ENCODE measurements at regions not wholly inside any gene's neighbourhood (a gene's known extent, or its start where the extent isn't known, plus 50 kb on each side); places are given as distances from the start of the nearest gene placed in this dataset.

DNA sequence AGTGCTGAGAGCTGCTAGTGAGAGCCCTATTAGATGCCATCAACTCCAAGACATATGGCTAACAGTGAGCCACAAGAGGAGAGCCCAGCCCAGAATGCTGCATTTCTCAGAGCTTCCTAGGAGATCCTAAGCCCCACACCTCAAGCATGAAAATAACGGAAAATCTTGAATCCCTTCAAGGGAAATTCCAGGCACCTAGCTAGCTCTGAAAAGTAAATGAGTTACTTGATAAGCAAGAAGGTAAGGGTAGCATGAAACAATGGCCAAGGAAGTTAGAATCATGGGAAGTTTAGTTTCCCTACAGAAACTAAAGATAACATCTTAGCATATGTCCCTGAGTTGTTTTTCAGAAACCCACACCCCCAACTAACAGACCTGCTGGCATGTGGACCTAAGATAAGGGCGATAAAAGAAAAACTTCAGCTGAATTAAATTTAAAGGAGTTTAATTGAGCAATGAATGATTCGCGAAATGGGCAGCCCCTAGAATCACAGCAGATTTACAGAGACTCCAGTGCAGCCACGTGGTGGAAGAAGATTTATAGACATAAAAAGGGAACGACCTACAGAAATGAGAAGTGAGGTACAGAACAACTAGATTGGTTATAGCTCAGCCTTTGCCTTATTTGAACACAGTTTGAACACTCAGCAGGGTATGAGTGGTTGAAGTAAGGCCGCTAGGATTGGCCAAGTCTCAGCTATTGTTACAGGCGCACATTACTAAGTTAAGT is 301.3 kb upstream of the DACH1 start:
- no peak for DNase-seq (ENCODE audit: low read depth in 3 of 3)

GRCh38 chr13:72166102-72166650 is 299.2 kb upstream of the DACH1 start:
- DNase-seq (ENCODE audit: low read depth in 3 of 3) = no peak

DNA sequence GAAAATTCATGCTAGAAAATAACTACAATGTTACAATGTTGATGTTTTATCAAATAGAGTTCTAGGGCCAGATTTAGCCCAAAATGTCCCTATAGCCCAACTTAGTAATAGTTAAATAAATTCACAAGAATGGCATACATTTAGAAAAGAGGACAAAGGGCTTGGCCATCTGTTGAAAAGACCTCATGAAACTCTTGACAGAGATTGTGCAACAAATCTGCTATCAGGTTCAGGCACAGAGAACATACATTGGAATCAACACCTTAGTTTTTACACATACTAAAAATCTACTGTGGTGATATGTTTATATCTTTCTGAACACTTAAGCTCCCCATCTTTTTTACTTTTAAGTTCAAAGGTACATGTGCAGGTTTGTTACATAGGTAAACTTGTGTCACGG is 298.3 kb upstream of the DACH1 start:
- no peak for DNase-seq (ENCODE audit: low read depth in 3 of 3)

GRCh38 chr13:72164811-72165210 is 297.8 kb upstream of the DACH1 start:
- no peak for DNase-seq (ENCODE audit: low read depth in 3 of 3)

DNA sequence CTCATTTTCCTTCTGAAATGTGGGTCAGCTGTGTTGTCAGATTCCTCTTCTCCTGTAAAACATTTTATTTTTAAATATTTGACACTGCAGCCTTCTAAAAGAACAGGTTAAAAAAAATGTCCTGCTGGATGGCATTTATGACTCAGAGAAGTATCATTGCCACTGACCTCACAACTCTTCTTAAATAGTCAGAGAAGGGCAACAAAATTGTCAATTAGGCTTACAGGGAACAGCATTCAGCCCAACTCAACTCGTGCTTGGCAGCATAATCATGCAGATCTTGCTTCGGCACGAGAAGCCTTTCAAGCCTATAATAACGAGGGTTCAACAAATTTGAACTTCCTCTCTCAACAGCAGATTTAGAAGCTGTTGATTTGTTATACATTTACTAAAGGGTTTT is 296.7 kb upstream of the DACH1 start:
- no peak for DNase-seq (ENCODE audit: low read depth in 3 of 3)

GRCh38 chr13:72160977-72161376 is 294.0 kb upstream of the DACH1 start:
- no peak for DNase-seq (ENCODE audit: low read depth in 3 of 3)

- DNase-seq (ENCODE audit: low read depth in 3 of 3) = no peak
Measured at GRCh38 chr13:72156760-72157159, 289.8 kb upstream of the DACH1 start.

- no peak for DNase-seq (ENCODE audit: low read depth in 3 of 3)
Measured at GRCh38 chr13:72153272-72153671, 286.3 kb upstream of the DACH1 start.

- DNase-seq (ENCODE audit: low read depth in 3 of 3) = no peak
Measured at GRCh38 chr13:72151241-72151640, 284.2 kb upstream of the DACH1 start.

GRCh38 chr13:72150502-72150901 is 283.5 kb upstream of the DACH1 start:
- DNase-seq (ENCODE audit: low read depth in 3 of 3) = no peak

- no peak for DNase-seq (ENCODE audit: low read depth in 3 of 3)
Measured at GRCh38 chr13:72149701-72150100, 282.7 kb upstream of the DACH1 start.

DNA sequence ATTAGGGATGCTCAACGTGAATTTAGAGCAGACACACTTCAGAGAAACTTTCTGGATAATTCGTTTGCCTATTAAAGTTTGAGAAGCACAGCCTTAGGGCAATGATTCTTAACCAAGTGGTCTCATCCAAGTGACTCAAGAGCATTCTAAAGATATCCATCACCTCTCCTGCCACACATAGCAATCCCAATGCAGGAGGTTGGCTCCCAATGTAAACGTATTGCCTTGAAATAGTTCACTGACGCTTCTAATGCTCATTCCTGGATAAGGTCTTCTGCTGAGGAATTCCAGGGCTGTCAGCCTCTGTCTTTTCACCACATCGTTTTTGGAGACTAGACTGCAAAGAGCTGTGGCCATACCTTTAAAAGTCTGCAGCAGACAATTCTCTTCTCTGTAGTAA is 279.8 kb upstream of the DACH1 start:
- DNase-seq (ENCODE audit: low read depth in 3 of 3) = no peak

DNA sequence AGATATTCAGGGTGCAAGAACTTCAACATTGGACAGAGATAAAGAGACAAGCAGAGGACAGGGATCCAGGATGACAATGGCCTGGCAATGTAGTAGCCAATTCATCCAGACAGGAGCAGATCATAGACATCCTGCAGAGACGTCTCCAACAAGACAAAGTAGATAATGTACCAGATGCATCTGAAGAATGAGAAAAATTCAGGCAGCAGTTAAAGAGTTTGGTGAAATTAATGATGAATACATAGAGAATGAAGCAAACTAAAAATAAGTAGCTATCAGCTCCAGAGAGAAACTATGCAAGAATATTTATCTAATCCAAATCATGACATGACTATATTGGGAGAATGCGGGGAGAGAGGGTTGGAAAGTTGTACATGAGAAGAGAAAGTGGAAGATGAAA is 278.4 kb upstream of the DACH1 start:
- DNase-seq (ENCODE audit: low read depth in 3 of 3) = no peak

- DNase-seq (ENCODE audit: low read depth in 3 of 3) = no peak
Measured at GRCh38 chr13:72144636-72145035, 277.6 kb upstream of the DACH1 start.

DNA sequence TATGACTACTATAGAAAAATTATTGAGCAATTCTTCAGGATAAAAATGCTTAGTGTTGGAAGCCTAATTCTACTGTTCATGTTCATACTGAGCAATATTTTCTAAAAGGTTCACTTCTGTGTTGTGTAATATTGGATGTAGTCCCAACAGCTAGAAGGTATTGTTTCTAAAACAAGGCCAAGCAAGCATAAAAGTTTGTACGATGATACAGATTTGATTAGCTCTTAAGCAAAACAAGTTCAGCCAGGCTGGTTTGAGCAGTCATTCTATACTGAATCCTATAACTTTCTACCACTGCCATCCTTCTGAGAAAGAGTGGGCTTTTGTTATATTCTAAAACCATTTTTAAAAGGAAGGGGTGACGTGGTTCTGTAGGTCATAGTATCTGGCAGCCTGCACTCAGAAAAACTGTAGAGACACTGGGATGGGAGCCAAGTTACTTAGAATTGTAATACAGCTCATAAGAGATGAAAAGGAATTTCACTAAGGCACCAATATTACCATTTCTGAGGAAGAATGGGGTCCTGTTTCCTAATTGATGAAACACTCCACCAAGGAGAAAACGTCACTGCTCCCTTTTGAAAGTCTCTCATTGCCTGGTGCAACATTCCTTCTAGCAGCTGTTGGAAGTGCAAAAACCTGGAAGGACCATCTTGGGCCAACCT is 275.0 kb upstream of the DACH1 start:
- no peak for DNase-seq (ENCODE audit: low read depth in 3 of 3)

GRCh38 chr13:72139192-72139591 is 272.2 kb upstream of the DACH1 start:
- DNase-seq (ENCODE audit: low read depth in 3 of 3) = no peak

DNA sequence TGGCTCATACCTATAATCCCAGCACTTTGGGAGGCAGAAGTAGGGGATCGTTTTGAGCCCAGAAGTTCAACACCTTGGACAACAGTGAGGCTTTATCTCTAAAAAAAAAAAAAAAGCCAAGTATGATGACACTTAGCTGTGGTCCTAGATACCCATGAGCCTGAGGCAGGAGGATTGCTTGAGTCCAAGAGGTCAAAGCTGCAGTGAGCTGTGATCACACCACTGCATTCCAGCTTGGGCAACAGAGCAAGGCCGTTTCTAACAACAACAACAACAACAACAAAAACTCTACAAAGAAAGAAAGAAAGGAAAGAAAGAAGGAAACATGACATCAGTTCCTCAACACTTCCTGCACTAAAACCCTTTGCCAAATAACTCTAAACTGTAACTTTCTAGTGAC is 265.1 kb upstream of the DACH1 start:
- DNase-seq (ENCODE audit: low read depth in 3 of 3) = no peak

DNA sequence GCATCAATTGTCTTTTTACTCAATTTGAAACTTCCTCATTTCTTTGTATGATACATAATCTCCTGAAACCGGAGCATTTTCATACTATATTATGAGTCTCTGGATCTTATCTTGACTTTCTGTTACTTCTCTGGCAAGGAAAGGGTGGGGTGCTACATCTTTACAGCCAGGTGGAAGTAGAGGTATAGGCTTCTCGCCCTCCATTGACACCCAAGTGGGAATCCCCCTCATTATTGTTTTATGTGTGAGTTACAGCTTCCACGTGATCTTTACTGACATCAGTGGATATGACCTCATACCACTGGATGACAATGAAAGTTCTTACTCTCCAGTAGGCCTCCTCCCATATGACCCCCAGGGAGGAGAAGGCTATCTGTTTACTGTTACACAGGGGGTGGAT is 262.1 kb upstream of the DACH1 start:
- DNase-seq (ENCODE audit: low read depth in 3 of 3) = no peak

GRCh38 chr13:72127031-72127430 is 260.0 kb upstream of the DACH1 start:
- no peak for DNase-seq (ENCODE audit: low read depth in 3 of 3)

DNA sequence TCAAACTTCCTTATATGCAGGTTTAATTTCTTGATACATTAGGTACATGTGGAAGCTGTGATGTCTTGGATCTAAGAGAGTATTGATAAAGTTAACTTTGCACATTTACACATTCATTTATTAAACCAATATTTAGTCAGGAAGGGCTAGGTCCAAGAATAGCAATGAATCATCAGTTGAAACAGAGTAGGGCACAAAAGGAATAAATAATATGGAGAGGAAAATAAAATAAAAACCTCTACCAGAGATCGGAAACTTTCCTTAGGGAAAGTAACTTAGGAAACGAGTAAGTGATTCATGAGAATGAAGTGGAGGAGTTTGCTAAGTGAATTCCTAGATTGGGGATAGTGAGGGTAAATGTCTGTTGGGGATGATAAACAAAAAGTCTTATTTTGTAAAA is 259.4 kb upstream of the DACH1 start:
- DNase-seq (ENCODE audit: low read depth in 3 of 3) = no peak

GRCh38 chr13:72125561-72125960 is 258.6 kb upstream of the DACH1 start:
- no peak for DNase-seq (ENCODE audit: low read depth in 3 of 3)

DNA sequence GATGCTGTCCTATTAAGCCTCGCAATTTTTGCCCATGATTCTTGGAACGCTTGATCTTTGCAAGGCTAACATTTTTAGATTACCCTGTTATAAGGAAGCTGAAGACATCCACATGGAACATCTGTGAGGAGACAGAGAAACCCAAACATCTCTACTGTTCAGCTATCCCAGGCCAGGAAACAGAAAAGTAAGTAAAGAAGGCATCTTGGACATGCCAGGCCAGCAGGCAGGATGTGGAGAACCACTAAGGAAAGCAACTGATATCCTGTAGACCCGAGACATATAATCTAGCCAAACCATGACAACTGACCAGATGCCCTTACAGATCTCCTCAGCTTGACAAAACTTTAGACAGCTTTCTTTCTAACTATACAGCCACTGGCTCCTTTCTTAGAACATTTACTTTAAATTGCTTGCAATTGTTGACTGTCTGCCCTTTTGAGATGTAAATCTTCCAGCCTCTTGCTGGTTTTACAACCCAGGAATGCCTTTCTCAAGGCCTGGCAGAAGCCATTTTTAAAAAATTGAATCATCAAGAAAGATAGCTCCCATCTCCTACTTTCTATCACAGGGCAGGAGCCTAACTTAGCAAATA is 255.8 kb upstream of the DACH1 start:
- DNase-seq (ENCODE audit: low read depth in 3 of 3) = no peak

DNA sequence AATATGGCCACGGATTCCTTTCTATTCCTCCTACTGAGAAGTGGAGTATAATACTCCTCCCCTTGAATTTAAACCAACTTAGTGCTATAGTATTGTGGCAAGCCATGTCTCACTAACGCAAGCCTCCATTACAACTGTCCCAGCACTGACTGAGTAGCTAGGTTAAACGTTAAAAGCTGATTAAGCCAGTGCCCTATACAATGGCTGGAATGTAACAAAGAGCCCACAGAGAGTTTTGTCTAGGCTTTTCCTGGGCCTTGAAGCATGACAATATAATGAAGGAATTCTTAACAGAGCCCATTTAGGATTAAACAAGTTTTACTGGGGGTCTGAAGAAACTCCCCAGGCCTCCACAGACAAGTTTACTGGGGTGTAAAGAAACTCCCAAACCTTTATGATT is 254.5 kb upstream of the DACH1 start:
- DNase-seq (ENCODE audit: low read depth in 3 of 3) = no peak

Measured in stimulated activated CD4-positive, alpha-beta T cell treated with anti-CD3 and anti-CD28 coated beads, TNF-alpha, amount 100 ng/mL, for 4 hours (primary cell).